ENCODE measurements at regions not wholly inside any gene's neighbourhood (a gene's known extent, or its start where the extent isn't known, plus 50 kb on each side); places are given as distances from the start of the nearest gene placed in this dataset.

DNA sequence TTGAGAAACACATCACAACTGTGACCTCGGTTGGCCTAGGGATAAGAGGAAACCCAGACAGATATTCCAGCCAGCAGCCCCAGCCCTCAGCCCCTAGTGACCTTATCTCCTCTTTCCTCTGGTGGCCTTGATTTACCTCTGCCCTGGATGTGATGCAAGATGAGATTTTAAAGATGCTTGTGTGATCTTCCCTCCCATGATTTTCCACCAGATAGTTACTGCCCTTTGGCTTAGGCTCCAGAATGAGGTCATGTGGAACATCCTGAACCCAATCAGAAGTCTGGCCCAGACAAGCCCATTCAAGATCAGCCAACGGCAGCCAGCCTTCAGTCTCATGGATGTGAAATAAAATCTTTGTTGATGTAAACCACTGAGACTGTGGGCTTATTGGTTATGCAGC lies 104.0 kb downstream of the BANF2 start (continued):
- TF ChIP-seq, protein P1, sequence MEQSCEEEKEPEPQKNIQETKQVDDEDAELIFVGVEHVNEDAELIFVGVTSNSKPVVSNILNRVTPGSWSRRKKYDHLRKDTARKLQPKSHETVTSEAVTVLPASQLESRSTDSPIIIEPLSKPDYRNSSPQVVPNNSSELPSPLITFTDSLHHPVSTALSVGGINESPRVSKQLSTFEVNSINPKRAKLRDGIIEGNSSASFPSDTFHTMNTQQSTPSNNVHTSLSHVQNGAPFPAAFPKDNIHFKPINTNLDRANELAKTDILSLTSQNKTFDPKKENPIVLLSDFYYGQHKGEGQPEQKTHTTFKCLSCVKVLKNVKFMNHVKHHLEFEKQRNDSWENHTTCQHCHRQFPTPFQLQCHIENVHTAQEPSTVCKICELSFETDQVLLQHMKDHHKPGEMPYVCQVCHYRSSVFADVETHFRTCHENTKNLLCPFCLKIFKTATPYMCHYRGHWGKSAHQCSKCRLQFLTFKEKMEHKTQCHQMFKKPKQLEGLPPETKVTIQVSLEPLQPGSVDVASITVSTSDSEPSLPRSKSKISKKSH (CRISPR knock-in tag; IDR thresholded peaks at IDR 0.05; ENCODE audit: borderline replicate concordance), result no peak
- TF ChIP-seq, protein P2, sequence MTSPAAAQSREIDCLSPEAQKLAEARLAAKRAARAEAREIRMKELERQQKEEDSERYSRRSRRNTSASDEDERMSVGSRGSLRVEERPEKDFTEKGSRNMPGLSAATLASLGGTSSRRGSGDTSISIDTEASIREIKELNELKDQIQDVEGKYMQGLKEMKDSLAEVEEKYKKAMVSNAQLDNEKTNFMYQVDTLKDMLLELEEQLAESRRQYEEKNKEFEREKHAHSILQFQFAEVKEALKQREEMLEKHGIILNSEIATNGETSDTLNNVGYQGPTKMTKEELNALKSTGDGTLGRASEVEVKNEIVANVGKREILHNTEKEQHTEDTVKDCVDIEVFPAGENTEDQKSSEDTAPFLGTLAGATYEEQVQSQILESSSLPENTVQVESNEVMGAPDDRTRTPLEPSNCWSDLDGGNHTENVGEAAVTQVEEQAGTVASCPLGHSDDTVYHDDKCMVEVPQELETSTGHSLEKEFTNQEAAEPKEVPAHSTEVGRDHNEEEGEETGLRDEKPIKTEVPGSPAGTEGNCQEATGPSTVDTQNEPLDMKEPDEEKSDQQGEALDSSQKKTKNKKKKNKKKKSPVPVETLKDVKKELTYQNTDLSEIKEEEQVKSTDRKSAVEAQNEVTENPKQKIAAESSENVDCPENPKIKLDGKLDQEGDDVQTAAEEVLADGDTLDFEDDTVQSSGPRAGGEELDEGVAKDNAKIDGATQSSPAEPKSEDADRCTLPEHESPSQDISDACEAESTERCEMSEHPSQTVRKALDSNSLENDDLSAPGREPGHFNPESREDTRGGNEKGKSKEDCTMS (CRISPR knock-in tag; conservative IDR thresholded peaks at IDR 0.05), result no peak
- TF ChIP-seq TSC22D2 (CRISPR knock-in tag; IDR thresholded peaks at IDR 0.05; ENCODE audit: borderline replicate concordance) (0 out of 2 replicates have a peak, but pooled peaks have one; percentile 33), ZBTB7B (CRISPR knock-in tag; IDR thresholded peaks at IDR 0.05) (no peak), PCBP2 (optimal IDR thresholded peaks at IDR 0.05; ENCODE audit: low read depth, low read length, poor library complexity, severe bottlenecking) (no peak), ZNF839 (CRISPR knock-in tag; IDR thresholded peaks at IDR 0.05; ENCODE audit: borderline replicate concordance) (no peak), RFX5 (IDR thresholded peaks at IDR 0.05; ENCODE audit: low read depth, low read length) (no peak), SIN3A (IDR thresholded peaks at IDR 0.05; ENCODE audit: borderline replicate concordance, low read depth, low read length) (no peak), ZNF83 (CRISPR knock-in tag; IDR thresholded peaks at IDR 0.05; ENCODE audit: borderline replicate concordance) (no peak), HNF4A (CRISPR knock-in tag; IDR thresholded peaks at IDR 0.05) (peak; percentile 54; the same call in 1 of the 2 replicates), ZBTB8A (CRISPR knock-in tag; IDR thresholded peaks at IDR 0.05; ENCODE audit: borderline replicate concordance, low read depth) (no peak), ATF4 (CRISPR knock-in tag; IDR thresholded peaks at IDR 0.05) (0 out of 4 replicates have a peak, but pooled peaks of 1 of the 2 experiments have one; percentile 49), NCOA2 (CRISPR knock-in tag; IDR thresholded peaks at IDR 0.05) (peak; percentile 56), SPEN (CRISPR knock-in tag; IDR thresholded peaks at IDR 0.05; ENCODE audit: low read depth) (no peak), HOXA3 (CRISPR knock-in tag; IDR thresholded peaks at IDR 0.05) (no peak), MBNL3 (CRISPR knock-in tag; conservative IDR thresholded peaks at IDR 0.05) (no peak), ZNF772 (CRISPR knock-in tag; IDR thresholded peaks at IDR 0.05) (0 out of 2 replicates have a peak, but pooled peaks have one; percentile 43), REPIN1 (CRISPR knock-in tag; IDR thresholded peaks at IDR 0.05; ENCODE audit: borderline replicate concordance, low read depth) (no peak), SETDB1 (CRISPR knock-in tag; IDR thresholded peaks at IDR 0.05; ENCODE audit: borderline replicate concordance) (no peak), ARNT (IDR thresholded peaks at IDR 0.05) (no peak), GATAD2A (CRISPR knock-in tag; IDR thresholded peaks at IDR 0.05) (peak; percentile 51; the same call in 1 of the 2 replicates), SP2 (CRISPR knock-in tag; IDR thresholded peaks at IDR 0.05) (no peak), ETV6 (CRISPR knock-in tag; conservative IDR thresholded peaks at IDR 0.05) (no peak)
- TF ChIP-seq, protein P3, sequence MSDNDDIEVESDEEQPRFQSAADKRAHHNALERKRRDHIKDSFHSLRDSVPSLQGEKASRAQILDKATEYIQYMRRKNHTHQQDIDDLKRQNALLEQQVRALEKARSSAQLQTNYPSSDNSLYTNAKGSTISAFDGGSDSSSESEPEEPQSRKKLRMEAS (IDR thresholded peaks at IDR 0.05), result no peak
- TF ChIP-seq, protein P4, sequence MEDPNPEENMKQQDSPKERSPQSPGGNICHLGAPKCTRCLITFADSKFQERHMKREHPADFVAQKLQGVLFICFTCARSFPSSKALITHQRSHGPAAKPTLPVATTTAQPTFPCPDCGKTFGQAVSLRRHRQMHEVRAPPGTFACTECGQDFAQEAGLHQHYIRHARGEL (CRISPR knock-in tag; IDR thresholded peaks at IDR 0.05), result no peak
- TF ChIP-seq, protein P5, sequence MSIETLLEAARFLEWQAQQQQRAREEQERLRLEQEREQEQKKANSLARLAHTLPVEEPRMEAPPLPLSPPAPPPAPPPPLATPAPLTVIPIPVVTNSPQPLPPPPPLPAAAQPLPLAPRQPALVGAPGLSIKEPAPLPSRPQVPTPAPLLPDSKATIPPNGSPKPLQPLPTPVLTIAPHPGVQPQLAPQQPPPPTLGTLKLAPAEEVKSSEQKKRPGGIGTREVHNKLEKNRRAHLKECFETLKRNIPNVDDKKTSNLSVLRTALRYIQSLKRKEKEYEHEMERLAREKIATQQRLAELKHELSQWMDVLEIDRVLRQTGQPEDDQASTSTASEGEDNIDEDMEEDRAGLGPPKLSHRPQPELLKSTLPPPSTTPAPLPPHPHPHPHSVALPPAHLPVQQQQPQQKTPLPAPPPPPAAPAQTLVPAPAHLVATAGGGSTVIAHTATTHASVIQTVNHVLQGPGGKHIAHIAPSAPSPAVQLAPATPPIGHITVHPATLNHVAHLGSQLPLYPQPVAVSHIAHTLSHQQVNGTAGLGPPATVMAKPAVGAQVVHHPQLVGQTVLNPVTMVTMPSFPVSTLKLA (IDR thresholded peaks at IDR 0.05), result no peak

All from HepG2 (cell line).